ENCODE measurements at regions not wholly inside any gene's neighbourhood (a gene's known extent, or its start where the extent isn't known, plus 50 kb on each side); places are given as distances from the start of the nearest gene placed in this dataset.

GRCh38 chr10:83193026-83193425 lies 946.3 kb upstream of the GHITM start:
- DNase-seq (ENCODE audit: low spot score), result no peak
- ChIA-PET POLR2A (ENCODE audit: low non-redundant PET) (no interaction called here), CTCF (interaction anchor here (0.7 kb wide), 1 partner anchor 1895 kb away, joined by 3 read pairs; no protein-coding TSS in a partner anchor)
- no peak overlapping the region for H3K27ac ChIP-seq
- no peak for TF ChIP-seq CTCF (conservative IDR thresholded peaks at IDR 0.05; ENCODE audit: low read depth)

- no peak for TF ChIP-seq CTCF (conservative IDR thresholded peaks at IDR 0.05; ENCODE audit: low read depth)
- ChIA-PET POLR2A (ENCODE audit: low non-redundant PET) (no interaction called here), CTCF (interaction anchor here (0.6 kb wide), 1 partner anchor 327 kb away, joined by 3 read pairs; no protein-coding TSS in a partner anchor)
- no peak for DNase-seq (ENCODE audit: low spot score)
- no peak overlapping the region for H3K27ac ChIP-seq
Observed at GRCh38 chr10:83195021-83195420, 944.3 kb upstream of the GHITM start.

GRCh38 chr10:83199374-83199773 lies 939.9 kb upstream of the GHITM start:
- POLR2A ChIA-PET (ENCODE audit: low non-redundant PET), result no interaction called here
- H3K27ac ChIP-seq, result no peak overlapping the region
- no peak for TF ChIP-seq CTCF (conservative IDR thresholded peaks at IDR 0.05; ENCODE audit: low read depth)
- DNase-seq (ENCODE audit: low spot score), result no peak
- CTCF ChIA-PET, result no interaction called here

GRCh38 chr10:83205861-83206260 lies 933.4 kb upstream of the GHITM start:
- ChIA-PET CTCF (no interaction called here), POLR2A (ENCODE audit: low non-redundant PET) (no interaction called here)
- H3K27ac ChIP-seq, result no peak overlapping the region
- DNase-seq (ENCODE audit: low spot score), result no peak
- TF ChIP-seq CTCF (conservative IDR thresholded peaks at IDR 0.05; ENCODE audit: low read depth), result no peak

- ChIA-PET POLR2A (ENCODE audit: low non-redundant PET) (no interaction called here), CTCF (no interaction called here)
- no peak for TF ChIP-seq CTCF (conservative IDR thresholded peaks at IDR 0.05; ENCODE audit: low read depth)
- DNase-seq (ENCODE audit: low spot score), result no peak
- no peak overlapping the region for H3K27ac ChIP-seq
Observed at GRCh38 chr10:83212632-83213334, 926.5 kb upstream of the GHITM start.

- ChIA-PET CTCF (no interaction called here), POLR2A (ENCODE audit: low non-redundant PET) (no interaction called here)
- TF ChIP-seq CTCF (conservative IDR thresholded peaks at IDR 0.05; ENCODE audit: low read depth), result no peak
- DNase-seq (ENCODE audit: low spot score), result no peak
- H3K27ac ChIP-seq, result no peak overlapping the region
Observed at GRCh38 chr10:83214136-83214535, 925.2 kb upstream of the GHITM start.

Data from RWPE1 (cell line).